Activated B cell treated with CpG ODN at 0.5 μM for 24 hours (primary cell): ENCODE measurements at regions not wholly inside any gene's neighbourhood (a gene's known extent, or its start where the extent isn't known, plus 50 kb on each side); places are given as distances from the start of the nearest gene placed in this dataset.

Experiments used
- ATAC-seq: fragments of 200-7000 bp; cut with Tn5 transposase; one replicate; pipeline ENCODE4 v1.10.0; 2021; ENCODE audit warnings: low read depth, mild to moderate bottlenecking, moderate library complexity
- CTCF ChIA-PET: fragments of 350-600 bp; sonication (Branson Sonifier 250); formaldehyde crosslinking; loops from one replicate; lab custom pipeline; 2021; ENCODE audit warnings: antibody characterized with exemption; lab: Charles Lee
- POLR2A ChIA-PET: fragments of 350-600 bp; sonication (Branson Sonifier 250); formaldehyde crosslinking; loops from one replicate; lab custom pipeline; 2021; ENCODE audit warnings: antibody characterized with exemption; lab: Charles Lee
- DNase-seq: peaks from one replicate; pipeline ENCODE4 v3.0.0; 2022
- H3K27ac Mint-ChIP-seq: one replicate; pipeline ENCODE4 v1.8.0; 2020; ENCODE audit warnings: mixed read lengths
- H3K27me3 Mint-ChIP-seq: one replicate; pipeline ENCODE4 v1.8.0; 2021; ENCODE audit warnings: mixed read lengths
- H3K36me3 Mint-ChIP-seq: one replicate; pipeline ENCODE4 v1.8.0; 2021; ENCODE audit warnings: low read depth, mixed read lengths
- H3K4me1 Mint-ChIP-seq: one replicate; pipeline ENCODE4 v1.8.0; 2021; ENCODE audit warnings: mixed read lengths
- H3K4me3 Mint-ChIP-seq: one replicate; pipeline ENCODE4 v1.8.0; 2020; ENCODE audit warnings: mild to moderate bottlenecking, mixed read lengths
- H3K9me3 Mint-ChIP-seq: one replicate; pipeline ENCODE4 v1.8.0; 2020; ENCODE audit warnings: mixed read lengths
- intact Hi-C: fragments of 100-400 bp; cut with micrococcal nuclease; formaldehyde crosslinking; loops from one replicate; pipeline ENCODE4 v1.15.1; 2024
- TF ChIP-seq, protein P1 (sequence below): fragments of 200-600 bp; IDR thresholded peaks from one replicate; pipeline ENCODE4 v1.8.0; 2022; ENCODE audit warnings: antibody characterized with exemption, mild to moderate bottlenecking

DNA sequence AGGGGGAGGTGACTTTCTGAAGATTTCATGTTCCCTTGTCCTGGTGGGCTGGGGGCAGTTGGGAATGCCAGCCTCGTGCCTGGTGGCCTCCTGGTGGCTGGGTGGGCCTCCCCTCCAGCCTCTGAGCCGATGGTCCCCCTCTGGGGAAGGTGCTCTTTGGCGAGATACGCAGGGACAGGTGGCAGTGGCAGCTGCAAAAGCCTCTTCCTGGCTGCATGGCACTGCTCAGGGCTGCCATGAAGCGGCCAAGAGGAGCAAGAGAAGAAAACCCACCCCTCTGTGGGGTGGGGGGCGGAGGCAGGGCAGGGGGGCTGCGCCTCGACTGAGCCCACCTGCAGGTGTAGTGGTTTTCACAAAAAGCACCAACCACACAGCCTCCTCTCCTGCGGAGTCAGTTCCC lies 61.8 kb upstream of the PHF21B start:
- intact Hi-C loops: no loop called here
- no peak overlapping the region for H3K4me3 Mint-ChIP-seq
- H3K27me3 Mint-ChIP-seq: peaks cover 34% of the 10 kb centered on the region
- ATAC-seq: no peak
- ChIA-PET CTCF (no interaction called here), POLR2A (no interaction called here)
- no peaks in the 10 kb centered on the region for H3K9me3 Mint-ChIP-seq
- no peaks in the 10 kb centered on the region for H3K4me1 Mint-ChIP-seq
- no peaks in the 10 kb centered on the region for H3K36me3 Mint-ChIP-seq
- DNase-seq: no peak
- no peak overlapping the region for H3K27ac Mint-ChIP-seq
- TF ChIP-seq, protein P1, sequence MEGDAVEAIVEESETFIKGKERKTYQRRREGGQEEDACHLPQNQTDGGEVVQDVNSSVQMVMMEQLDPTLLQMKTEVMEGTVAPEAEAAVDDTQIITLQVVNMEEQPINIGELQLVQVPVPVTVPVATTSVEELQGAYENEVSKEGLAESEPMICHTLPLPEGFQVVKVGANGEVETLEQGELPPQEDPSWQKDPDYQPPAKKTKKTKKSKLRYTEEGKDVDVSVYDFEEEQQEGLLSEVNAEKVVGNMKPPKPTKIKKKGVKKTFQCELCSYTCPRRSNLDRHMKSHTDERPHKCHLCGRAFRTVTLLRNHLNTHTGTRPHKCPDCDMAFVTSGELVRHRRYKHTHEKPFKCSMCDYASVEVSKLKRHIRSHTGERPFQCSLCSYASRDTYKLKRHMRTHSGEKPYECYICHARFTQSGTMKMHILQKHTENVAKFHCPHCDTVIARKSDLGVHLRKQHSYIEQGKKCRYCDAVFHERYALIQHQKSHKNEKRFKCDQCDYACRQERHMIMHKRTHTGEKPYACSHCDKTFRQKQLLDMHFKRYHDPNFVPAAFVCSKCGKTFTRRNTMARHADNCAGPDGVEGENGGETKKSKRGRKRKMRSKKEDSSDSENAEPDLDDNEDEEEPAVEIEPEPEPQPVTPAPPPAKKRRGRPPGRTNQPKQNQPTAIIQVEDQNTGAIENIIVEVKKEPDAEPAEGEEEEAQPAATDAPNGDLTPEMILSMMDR: no peak

DNA sequence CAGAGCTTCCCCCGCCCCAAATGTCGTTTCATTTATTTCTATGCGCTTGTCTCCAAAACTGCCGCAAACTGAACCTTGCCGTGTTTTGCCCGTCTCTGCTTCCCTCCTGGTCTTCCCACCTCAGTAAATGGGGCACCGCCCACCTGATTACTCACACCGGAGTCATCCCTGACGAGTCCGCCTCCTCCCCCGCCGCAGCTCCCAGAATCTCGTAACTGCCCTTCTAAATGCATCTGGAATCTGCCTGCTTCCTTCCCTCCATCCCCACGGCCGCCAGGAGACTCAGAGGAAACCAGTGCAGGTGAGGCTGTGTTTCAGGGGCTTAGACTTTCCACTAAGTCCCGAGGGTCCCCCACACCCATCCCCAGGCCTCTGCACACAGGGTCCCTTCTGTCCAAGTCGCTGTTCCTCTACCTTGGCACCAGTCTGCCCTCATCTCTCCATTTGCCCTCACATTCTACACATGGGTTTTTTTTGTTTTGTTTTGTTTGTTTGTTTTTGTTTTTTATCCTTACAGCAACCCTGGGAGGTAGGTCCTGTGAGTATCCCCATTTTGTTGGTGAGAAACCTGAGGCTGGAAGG lies 62.6 kb upstream of the PHF21B start:
- no peak for DNase-seq
- H3K9me3 Mint-ChIP-seq: no peaks in the 10 kb centered on the region
- H3K27ac Mint-ChIP-seq: no peak overlapping the region
- ChIA-PET POLR2A (no interaction called here), CTCF (no interaction called here)
- intact Hi-C loops: no loop called here
- TF ChIP-seq, protein P1: no peak
- no peak for ATAC-seq
- no peaks in the 10 kb centered on the region for H3K36me3 Mint-ChIP-seq
- H3K27me3 Mint-ChIP-seq: peaks cover 41% of the 10 kb centered on the region
- no peak overlapping the region for H3K4me3 Mint-ChIP-seq
- H3K4me1 Mint-ChIP-seq: no peaks in the 10 kb centered on the region

DNA sequence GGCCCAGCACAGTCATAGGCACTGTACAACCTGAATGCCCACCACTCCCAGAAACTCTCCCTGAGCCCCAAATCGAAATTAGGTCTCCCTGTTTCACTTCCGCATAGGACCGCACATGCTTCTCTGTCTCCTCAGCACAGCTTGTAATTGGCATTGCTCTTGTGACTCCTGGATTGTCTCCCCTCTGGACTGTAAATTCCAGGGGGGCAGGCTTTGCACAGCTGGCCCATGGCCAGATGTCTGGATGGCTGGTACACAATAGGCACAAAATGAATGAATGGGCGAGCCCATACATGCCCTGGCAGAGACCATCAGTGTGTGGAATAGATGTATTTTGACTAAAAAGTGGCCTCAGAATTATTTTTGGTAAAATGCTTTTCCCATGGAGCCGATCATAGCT lies 63.3 kb upstream of the PHF21B start:
- DNase-seq: no peak
- POLR2A ChIA-PET: no interaction called here
- no peaks in the 10 kb centered on the region for H3K36me3 Mint-ChIP-seq
- H3K4me1 Mint-ChIP-seq: no peaks in the 10 kb centered on the region
- CTCF ChIA-PET: no interaction called here
- intact Hi-C loops: no loop called here
- TF ChIP-seq, protein P1: no peak
- H3K27ac Mint-ChIP-seq: no peak overlapping the region
- ATAC-seq: no peak
- no peaks in the 10 kb centered on the region for H3K9me3 Mint-ChIP-seq
- H3K4me3 Mint-ChIP-seq: no peak overlapping the region
- H3K27me3 Mint-ChIP-seq: peaks cover 45% of the 10 kb centered on the region

DNA sequence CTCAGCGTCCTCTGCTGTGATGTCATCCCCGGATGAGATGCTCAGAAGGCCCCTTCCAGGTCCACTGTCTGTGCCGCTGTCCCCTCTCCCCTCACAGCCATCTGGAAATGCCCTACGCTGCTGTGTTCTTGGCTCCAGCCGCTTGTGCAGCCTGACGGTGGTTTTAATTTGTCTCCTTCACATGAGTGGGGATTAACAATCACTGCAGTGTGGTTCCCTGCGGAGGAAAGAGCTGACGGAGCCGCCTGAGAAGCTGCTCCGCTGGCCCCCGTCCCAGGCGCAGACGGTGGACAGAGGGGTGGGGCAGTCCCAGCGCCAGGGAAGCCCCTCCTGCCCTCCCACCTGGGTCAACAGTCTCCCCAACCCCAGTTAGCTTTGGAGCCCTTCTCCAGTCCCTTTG lies 67.5 kb upstream of the PHF21B start:
- intact Hi-C loops: no loop called here
- Mint-ChIP-seq H3K36me3 (no peaks in the 10 kb centered on the region), H3K27ac (no peak overlapping the region), H3K9me3 (peaks cover 4% of the 10 kb centered on the region), H3K4me3 (no peak overlapping the region), H3K4me1 (no peaks in the 10 kb centered on the region), H3K27me3 (peaks cover 40% of the 10 kb centered on the region)
- ChIA-PET CTCF (no interaction called here), POLR2A (no interaction called here)
- ATAC-seq: no peak
- TF ChIP-seq, protein P1: no peak
- no peak for DNase-seq

DNA sequence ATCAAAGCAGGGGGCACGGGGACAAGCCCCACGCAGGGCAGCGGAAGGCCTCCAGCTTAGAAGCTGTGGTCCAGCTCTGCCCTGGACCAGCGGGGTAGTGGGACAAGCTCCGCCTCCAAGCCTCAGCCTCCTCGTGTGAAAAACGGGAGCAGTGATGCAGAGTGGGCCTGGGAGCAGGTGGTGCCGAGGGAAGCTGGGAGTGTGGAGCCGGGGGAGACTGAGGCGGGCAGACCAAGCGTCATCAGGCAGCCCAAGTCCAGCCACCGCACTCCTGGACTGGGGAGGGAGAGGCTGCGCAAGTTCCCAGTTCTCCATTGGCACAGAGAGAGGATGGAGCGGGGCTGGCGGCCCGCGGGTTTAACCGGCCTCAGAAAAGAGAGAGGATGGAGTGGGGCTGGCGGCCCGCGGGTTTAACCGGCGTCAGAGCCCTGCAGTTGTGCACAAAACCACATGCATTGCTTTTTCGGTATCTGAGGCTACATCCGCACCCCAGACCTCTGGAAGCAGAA lies 68.1 kb upstream of the PHF21B start:
- H3K27ac Mint-ChIP-seq: no peak overlapping the region
- intact Hi-C loops: no loop called here
- TF ChIP-seq, protein P1: no peak

More for the DNA sequence above, 68.1 kb upstream of the PHF21B start:
- Mint-ChIP-seq H3K4me1 (no peaks in the 10 kb centered on the region), H3K4me3 (no peak overlapping the region), H3K36me3 (no peaks in the 10 kb centered on the region), H3K27me3 (peaks cover 37% of the 10 kb centered on the region), H3K9me3 (peaks cover 4% of the 10 kb centered on the region)
- no peak for ATAC-seq
- no peak for DNase-seq
- ChIA-PET POLR2A (no interaction called here), CTCF (no interaction called here)
